H9 (cell line): ENCODE measurements at regions not wholly inside any gene's neighbourhood (a gene's known extent, or its start where the extent isn't known, plus 50 kb on each side); places are given as distances from the start of the nearest gene placed in this dataset.

ENCODE experiments used
- DNase-seq: peaks from one replicate; pipeline ENCODE4 v3.0.0-alpha.2; 2017
- H2AFZ ChIP-seq: one replicate; pipeline ENCODE4 v1.6.1; 2013; ENCODE audit warnings: mild to moderate bottlenecking, low read length, control low read depth, moderate library complexity
- H2AK5ac ChIP-seq: 2 replicates; pipeline ENCODE4 v1.6.1; 2013; ENCODE audit warnings: low read length, control low read depth, mixed read lengths; ENCODE audit not compliant: insufficient read length
- H2BK120ac ChIP-seq: one replicate; pipeline ENCODE4 v1.6.1; 2013; ENCODE audit warnings: low read depth, mild to moderate bottlenecking, low read length, control low read depth, inconsistent platforms; ENCODE audit not compliant: poor library complexity, severe bottlenecking
- H2BK12ac ChIP-seq: 2 replicates; pipeline ENCODE4 v1.6.1; 2013; ENCODE audit warnings: low read length, control low read depth, mixed read lengths, low read depth; ENCODE audit not compliant: insufficient read length
- H2BK15ac ChIP-seq: 2 replicates; pipeline ENCODE4 v1.6.1; 2013; ENCODE audit warnings: low read depth, low read length, control low read depth
- H2BK20ac ChIP-seq: one replicate; pipeline ENCODE4 v1.6.1; 2013; ENCODE audit warnings: low read depth, mild to moderate bottlenecking, low read length, control low read depth, inconsistent platforms; ENCODE audit not compliant: poor library complexity, severe bottlenecking
- H2BK5ac ChIP-seq: 2 replicates; pipeline ENCODE4 v1.6.1; 2013; ENCODE audit warnings: low read length, control low read depth, mixed read lengths; ENCODE audit not compliant: insufficient read length
- H3K14ac ChIP-seq: 2 replicates; pipeline ENCODE4 v1.6.1; 2013; ENCODE audit warnings: low read length, control low read depth; ENCODE audit not compliant: insufficient read depth
- H3K18ac ChIP-seq: 2 replicates; pipeline ENCODE4 v1.6.1; 2013; ENCODE audit warnings: low read depth, mild to moderate bottlenecking, mixed read lengths, low read length, control low read depth; ENCODE audit not compliant: insufficient read length
- H3K23ac ChIP-seq: 2 replicates; pipeline ENCODE4 v1.6.1; 2013; ENCODE audit warnings: low read length, control low read depth, mixed read lengths, low read depth; ENCODE audit not compliant: insufficient read length
- H3K23me2 ChIP-seq: 2 replicates; pipeline ENCODE4 v1.6.1; 2013; ENCODE audit warnings: low read depth, mild to moderate bottlenecking, mixed read lengths, low read length, control low read depth; ENCODE audit not compliant: insufficient read length, poor library complexity, severe bottlenecking
- H3K27ac ChIP-seq: 2 replicates; pipeline ENCODE4 v1.5.1; 2013; ENCODE audit warnings: low read length, control low read depth, mixed read lengths, low read depth; ENCODE audit not compliant: insufficient read length
- H3K27me3 ChIP-seq: 2 replicates; pipeline ENCODE4 v1.6.1; 2013; ENCODE audit warnings: low read length, control low read depth, inconsistent platforms; ENCODE audit not compliant: insufficient read depth
- H3K4ac ChIP-seq: 2 replicates; pipeline ENCODE4 v1.6.1; 2013; ENCODE audit warnings: low read depth, mild to moderate bottlenecking, control low read depth, inconsistent platforms, low read length, moderate library complexity
- H3K4me1 ChIP-seq: 2 replicates; pipeline ENCODE4 v1.6.1; 2013; ENCODE audit warnings: low read length, control low read depth, inconsistent platforms; ENCODE audit not compliant: insufficient read depth
- H3K4me2 ChIP-seq: 2 replicates; pipeline ENCODE4 v1.6.1; 2013; ENCODE audit warnings: low read length, control low read depth, mixed read lengths; ENCODE audit not compliant: insufficient read length, insufficient read depth
- H3K56ac ChIP-seq: 2 replicates; pipeline ENCODE4 v1.6.1; 2013; ENCODE audit warnings: low read depth, mild to moderate bottlenecking, mixed read lengths, low read length, control low read depth; ENCODE audit not compliant: insufficient read length
- H3K79me1 ChIP-seq: 2 replicates; pipeline ENCODE4 v1.6.1; 2013; ENCODE audit warnings: low read depth, mild to moderate bottlenecking, moderate library complexity, low read length, control low read depth, inconsistent platforms; ENCODE audit not compliant: insufficient read depth, poor library complexity, severe bottlenecking
- H3K79me2 ChIP-seq: 2 replicates; pipeline ENCODE4 v1.6.1; 2013; ENCODE audit warnings: low read length, control low read depth, inconsistent platforms; ENCODE audit not compliant: insufficient read depth
- H3K9ac ChIP-seq: 2 replicates; pipeline ENCODE4 v1.6.1; 2013; ENCODE audit warnings: low read length, control low read depth, mixed read lengths; ENCODE audit not compliant: insufficient read length; ENCODE audit errors: extremely low read depth
- H3K9me3 ChIP-seq: one replicate; pipeline ENCODE4 v1.6.1; 2013; ENCODE audit warnings: low read depth, low read length, inconsistent platforms; ENCODE audit not compliant: control insufficient read depth
- H3T11ph ChIP-seq: one replicate; pipeline ENCODE4 v1.6.1; 2013; ENCODE audit warnings: mild to moderate bottlenecking, low read length, control low read depth, inconsistent platforms
- H4K20me1 ChIP-seq: one replicate; pipeline ENCODE4 v1.6.1; 2013; ENCODE audit not compliant: control insufficient read depth, insufficient read length, insufficient read depth
- H4K5ac ChIP-seq: 2 replicates; pipeline ENCODE4 v1.6.1; 2013; ENCODE audit warnings: low read depth, mild to moderate bottlenecking, mixed read lengths, low read length, control low read depth; ENCODE audit not compliant: insufficient read length
- H4K8ac ChIP-seq: replicated peaks from 2 replicates; pipeline ENCODE4 v1.6.1; 2013; ENCODE audit warnings: low read length, control low read depth, mixed read lengths, low read depth; ENCODE audit not compliant: insufficient read length
- H4K91ac ChIP-seq: 2 replicates; pipeline ENCODE4 v1.6.1; 2013; ENCODE audit warnings: low read depth, mild to moderate bottlenecking, moderate library complexity, mixed read lengths, low read length, control low read depth; ENCODE audit not compliant: insufficient read length
- H3K27ac Mint-ChIP-seq, 3 experiments: 2 replicates in 2 of 3; 3 replicates in 1 of 3; pipeline ENCODE4 v1.8.0; 2020 to 2021; ENCODE audit warnings: mixed read lengths in 3 of 3, mild to moderate bottlenecking in 1 of 3, moderate library complexity in 1 of 3
- H3K27me3 Mint-ChIP-seq: 2 replicates; pipeline ENCODE4 v1.8.0; 2021; ENCODE audit warnings: low read depth, mild to moderate bottlenecking, moderate library complexity, mixed read lengths
- H3K36me3 Mint-ChIP-seq, 3 experiments: 2 replicates in 2 of 3; 3 replicates in 1 of 3; pipeline ENCODE4 v1.8.0; 2020 to 2021; ENCODE audit warnings: low read depth in 3 of 3, mixed read lengths in 3 of 3; ENCODE audit not compliant: insufficient read depth in 1 of 3
- H3K4me1 Mint-ChIP-seq, 2 experiments: 2 replicates each; pipeline ENCODE4 v1.8.0; 2020; ENCODE audit warnings: mixed read lengths in 2 of 2
- H3K4me3 Mint-ChIP-seq, 2 experiments: 2 replicates in 1 of 2; 3 replicates in 1 of 2; pipeline ENCODE4 v1.8.0; 2020 to 2021; ENCODE audit warnings: mild to moderate bottlenecking in 2 of 2, mixed read lengths in 2 of 2, moderate library complexity in 1 of 2
- H3K9me3 Mint-ChIP-seq, 2 experiments: 2 replicates in 1 of 2; 3 replicates in 1 of 2; pipeline ENCODE4 v1.8.0; 2020; ENCODE audit warnings: mild to moderate bottlenecking in 2 of 2, mixed read lengths in 2 of 2, moderate library complexity in 1 of 2
- CTCF ChIP-seq: fragments of 200-600 bp; sonication (generic); conservative IDR thresholded peaks from 3 replicates; pipeline ENCODE4 v1.8.0; 2021; ENCODE audit warnings: antibody characterized with exemption, mild to moderate bottlenecking
- WGBS: extraction: QIAGEN DNeasy Blood & Tissue Kit; methylation state at CpG from one replicate; pipeline ENCODE4 v1.1.7; 2013; ENCODE audit warnings: missing lambda C conversion rate, low lambda C conversion rate, mixed read lengths; ENCODE audit not compliant: insufficient read length; ENCODE audit errors: extremely low coverage; 5-methylcytosine and 5-hydroxymethylcytosine counted together

- Histone ChIP-seq H4K91ac (no peak overlapping the region), H4K8ac (no peak overlapping the region), H3T11ph (no peak overlapping the region), H2AK5ac (no peak overlapping the region), H4K5ac (no peak overlapping the region), H3K79me2 (no peaks in the 10 kb centered on the region), H3K56ac (no peak overlapping the region), H3K4me2 (no peak overlapping the region), H3K27me3 (no peaks in the 10 kb centered on the region), H2AFZ (no peak overlapping the region), H3K18ac (no peak overlapping the region), H3K4me1 (no peaks in the 10 kb centered on the region), H2BK15ac (no peak overlapping the region), H3K27ac (no peak overlapping the region), H3K4ac (no peak overlapping the region), H4K20me1 (no peaks in the 10 kb centered on the region), H3K23ac (no peak overlapping the region), H2BK12ac (no peak overlapping the region), H3K23me2 (no peaks in the 10 kb centered on the region), H3K9me3 (no peaks in the 10 kb centered on the region), H2BK5ac (no peak overlapping the region), H3K79me1 (no peaks in the 10 kb centered on the region), H3K14ac (no peak overlapping the region), H3K9ac (no peak overlapping the region), H2BK120ac (no peak overlapping the region), H2BK20ac (no peak overlapping the region)
- Mint-ChIP-seq H3K4me3 (no peak overlapping the region), H3K36me3 (no peaks in the 10 kb centered on the region), H3K9me3 (no peaks in the 10 kb centered on the region), H3K27ac (no peak overlapping the region), H3K4me1 (peaks cover 7 to 10% of the 10 kb centered on the region in 2 experiments), H3K27me3 (no peaks in the 10 kb centered on the region)
- no CpG with 5 or more reads among the region's 2 CpGs for WGBS
- TF ChIP-seq CTCF, result no peak
- no peak for DNase-seq
These were observed 206.8 kb upstream of the SOX4 start for GRCh38 chr6:21386744-21387143.
